ENCODE measurements at regions not wholly inside any gene's neighbourhood (a gene's known extent, or its start where the extent isn't known, plus 50 kb on each side); places are given as distances from the start of the nearest gene placed in this dataset.

DNA sequence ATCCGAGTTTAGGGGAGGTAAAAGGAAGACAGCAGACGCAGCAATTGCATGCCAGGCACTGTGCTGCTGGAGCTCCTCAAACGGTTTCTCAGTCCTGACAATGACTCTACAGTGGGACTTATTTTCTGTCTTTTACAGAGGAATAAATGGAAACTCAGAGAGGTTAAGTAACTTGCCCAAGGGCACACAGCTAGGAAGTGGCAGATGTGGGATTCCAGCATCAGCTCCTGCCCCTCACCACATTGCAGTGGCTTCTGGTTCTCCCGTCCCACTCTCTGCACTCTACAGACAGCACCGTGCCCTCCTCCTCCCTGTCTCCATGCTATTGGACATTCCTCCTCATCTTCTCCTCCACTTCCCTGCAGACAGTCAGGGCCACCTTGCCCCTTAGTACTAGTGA, 74.2 kb upstream of the KSR1 start:
- Mint-ChIP-seq H3K27me3 (peaks cover 4% of the 10 kb centered on the region), H3K27ac (no peak overlapping the region), H3K9me3 (no peaks in the 10 kb centered on the region), H3K36me3 (no peaks in the 10 kb centered on the region), H3K4me3 (no peak overlapping the region), H3K4me1 (ENCODE audit: unreplicated experiment) (peaks cover 9% of the 10 kb centered on the region)
- DNase-seq (ENCODE audit: extremely low spot score, unreplicated experiment) = no peak
- TF ChIP-seq, protein P1, sequence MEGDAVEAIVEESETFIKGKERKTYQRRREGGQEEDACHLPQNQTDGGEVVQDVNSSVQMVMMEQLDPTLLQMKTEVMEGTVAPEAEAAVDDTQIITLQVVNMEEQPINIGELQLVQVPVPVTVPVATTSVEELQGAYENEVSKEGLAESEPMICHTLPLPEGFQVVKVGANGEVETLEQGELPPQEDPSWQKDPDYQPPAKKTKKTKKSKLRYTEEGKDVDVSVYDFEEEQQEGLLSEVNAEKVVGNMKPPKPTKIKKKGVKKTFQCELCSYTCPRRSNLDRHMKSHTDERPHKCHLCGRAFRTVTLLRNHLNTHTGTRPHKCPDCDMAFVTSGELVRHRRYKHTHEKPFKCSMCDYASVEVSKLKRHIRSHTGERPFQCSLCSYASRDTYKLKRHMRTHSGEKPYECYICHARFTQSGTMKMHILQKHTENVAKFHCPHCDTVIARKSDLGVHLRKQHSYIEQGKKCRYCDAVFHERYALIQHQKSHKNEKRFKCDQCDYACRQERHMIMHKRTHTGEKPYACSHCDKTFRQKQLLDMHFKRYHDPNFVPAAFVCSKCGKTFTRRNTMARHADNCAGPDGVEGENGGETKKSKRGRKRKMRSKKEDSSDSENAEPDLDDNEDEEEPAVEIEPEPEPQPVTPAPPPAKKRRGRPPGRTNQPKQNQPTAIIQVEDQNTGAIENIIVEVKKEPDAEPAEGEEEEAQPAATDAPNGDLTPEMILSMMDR (conservative IDR thresholded peaks at IDR 0.05) = no peak

DNA sequence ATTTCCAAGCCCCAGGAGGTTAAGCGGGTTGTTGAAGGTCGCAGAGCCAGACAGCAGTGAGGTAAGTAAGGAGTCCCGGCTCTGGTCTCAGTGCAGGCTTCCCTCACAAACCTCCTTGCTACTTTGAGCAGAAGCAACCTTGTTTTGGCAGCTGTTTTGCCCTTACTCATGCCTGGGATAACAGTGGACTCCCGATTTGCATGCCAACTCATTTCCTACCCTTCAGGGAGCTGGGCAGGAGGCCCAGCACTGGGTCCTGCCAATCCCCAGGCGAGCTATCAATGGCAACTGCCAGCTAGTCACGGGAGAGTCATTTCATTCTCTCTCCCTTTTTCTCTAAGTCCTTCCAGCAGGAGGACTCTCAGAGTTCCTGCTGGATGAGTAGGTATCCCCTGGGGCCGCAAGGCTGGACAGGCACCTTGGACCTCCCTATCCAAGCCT, 72.0 kb upstream of the KSR1 start:
- TF ChIP-seq, protein P1 (conservative IDR thresholded peaks at IDR 0.05) = no peak

DNA sequence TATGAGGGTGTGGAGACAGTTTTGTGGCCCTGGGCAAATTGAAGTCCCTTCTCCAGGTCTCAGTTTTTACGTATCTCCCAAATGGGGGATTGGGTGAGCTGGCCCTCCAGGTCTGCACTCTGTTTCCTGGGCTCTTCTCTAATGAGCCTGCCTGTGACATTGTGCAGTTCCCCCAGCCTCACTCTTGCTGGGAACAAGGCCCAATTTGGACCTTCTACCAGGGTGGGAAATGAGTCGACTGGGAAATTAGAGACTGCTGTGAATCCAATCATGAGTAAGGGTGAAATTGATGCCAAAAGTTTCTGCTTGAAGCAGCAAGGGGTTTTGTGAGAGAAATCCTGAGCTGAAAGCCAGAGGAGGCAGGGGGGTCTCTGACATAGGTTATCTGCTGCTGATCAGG, 71.5 kb upstream of the KSR1 start:
- Mint-ChIP-seq H3K36me3 (no peaks in the 10 kb centered on the region), H3K4me1 (ENCODE audit: unreplicated experiment) (peaks cover 4% of the 10 kb centered on the region), H3K4me3 (no peak overlapping the region), H3K9me3 (no peaks in the 10 kb centered on the region), H3K27ac (no peak overlapping the region), H3K27me3 (peaks cover 4% of the 10 kb centered on the region)
- TF ChIP-seq, protein P1 (conservative IDR thresholded peaks at IDR 0.05) = no peak
- no peak for DNase-seq (ENCODE audit: extremely low spot score, unreplicated experiment)

More for the DNA sequence above, 72.0 kb upstream of the KSR1 start:
- Mint-ChIP-seq H3K4me1 (ENCODE audit: unreplicated experiment) (peaks cover 9% of the 10 kb centered on the region), H3K36me3 (no peaks in the 10 kb centered on the region), H3K4me3 (no peak overlapping the region), H3K27ac (no peak overlapping the region), H3K27me3 (peaks cover 4% of the 10 kb centered on the region), H3K9me3 (no peaks in the 10 kb centered on the region)
- no peak for DNase-seq (ENCODE audit: extremely low spot score, unreplicated experiment)

DNA sequence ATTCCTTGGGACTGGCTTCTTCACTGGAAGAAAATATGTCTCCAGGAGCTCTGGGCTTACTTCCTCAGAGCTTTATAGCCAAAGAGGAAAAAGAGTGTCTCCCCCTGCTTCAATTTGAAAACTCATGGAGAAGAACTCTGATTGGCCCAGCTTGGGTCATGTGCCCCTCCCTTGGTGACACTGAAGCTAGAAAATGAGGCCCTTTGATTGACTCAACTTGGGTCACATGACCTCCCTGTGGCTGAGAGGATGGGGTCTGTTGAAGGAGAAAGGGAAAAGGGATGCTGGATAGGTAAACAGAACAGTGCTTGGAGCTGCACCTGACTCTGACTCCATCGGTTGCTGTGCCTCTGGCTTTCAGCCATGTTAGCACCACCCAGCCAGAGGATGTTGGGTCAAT, 70.6 kb upstream of the KSR1 start:
- Mint-ChIP-seq H3K4me3 (no peak overlapping the region), H3K4me1 (ENCODE audit: unreplicated experiment) (no peaks in the 10 kb centered on the region), H3K36me3 (no peaks in the 10 kb centered on the region), H3K27ac (no peak overlapping the region), H3K9me3 (no peaks in the 10 kb centered on the region), H3K27me3 (peaks cover 8% of the 10 kb centered on the region)
- TF ChIP-seq, protein P1 (conservative IDR thresholded peaks at IDR 0.05) = no peak
- DNase-seq (ENCODE audit: extremely low spot score, unreplicated experiment) = no peak

DNA sequence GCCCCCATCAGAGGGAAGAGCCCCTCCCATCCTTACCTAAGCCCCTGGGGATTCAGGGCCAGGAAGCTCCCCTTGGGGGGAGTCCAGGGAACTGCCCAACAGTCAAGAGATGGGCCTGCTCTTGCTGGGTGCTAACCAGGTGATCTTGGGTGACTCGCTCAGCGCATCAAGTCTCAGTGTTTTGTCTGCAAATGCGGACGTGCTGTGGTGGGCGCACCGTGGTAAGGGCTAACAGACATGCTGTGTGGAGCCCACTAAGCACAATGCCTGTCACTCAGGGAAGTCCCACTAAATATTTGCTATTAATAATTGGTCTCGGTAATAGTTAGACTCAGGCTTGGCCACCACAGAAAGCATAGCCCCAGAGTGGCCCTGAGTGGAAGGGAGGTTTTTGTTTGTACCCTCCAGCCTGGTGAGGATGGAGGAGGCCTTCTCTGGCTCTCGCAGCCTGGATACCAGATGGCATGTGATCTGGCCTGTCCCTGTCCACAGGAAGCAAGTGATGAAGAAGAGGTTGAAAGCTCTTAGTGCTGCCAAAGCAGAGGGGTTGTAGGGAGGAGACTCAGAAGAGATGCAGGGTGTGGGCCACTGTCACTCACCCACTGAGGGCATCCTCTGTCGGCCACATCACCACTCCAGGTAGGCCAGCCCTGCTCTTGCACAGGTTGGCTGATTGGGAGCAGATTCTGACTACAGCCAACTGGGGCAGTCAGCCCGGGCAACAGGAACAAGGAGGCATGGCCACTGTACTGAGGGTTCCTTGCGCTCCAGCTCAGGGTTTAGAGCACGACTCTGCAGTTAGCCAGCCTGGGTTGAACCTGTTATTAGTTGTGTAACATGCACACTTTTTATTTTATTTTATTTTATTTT, 69.8 kb upstream of the KSR1 start:
- no peaks in the 10 kb centered on the region for H3K4me1 Mint-ChIP-seq (ENCODE audit: unreplicated experiment)

More for the DNA sequence above, 69.8 kb upstream of the KSR1 start:
- Mint-ChIP-seq H3K4me3 (no peak overlapping the region), H3K36me3 (no peaks in the 10 kb centered on the region), H3K27me3 (peaks cover 9% of the 10 kb centered on the region), H3K9me3 (no peaks in the 10 kb centered on the region), H3K27ac (no peak overlapping the region)
- DNase-seq (ENCODE audit: extremely low spot score, unreplicated experiment) = no peak
- TF ChIP-seq, protein P1 (conservative IDR thresholded peaks at IDR 0.05) = no peak
